ENCODE measurements at regions not wholly inside any gene's neighbourhood (a gene's known extent, or its start where the extent isn't known, plus 50 kb on each side); places are given as distances from the start of the nearest gene placed in this dataset.

- no peak overlapping the region for H4K8ac ChIP-seq (ENCODE audit: low read depth, low read length)
- H2BK120ac ChIP-seq (ENCODE audit: insufficient read depth, low read length, poor library complexity) = no peak overlapping the region
- H4K91ac ChIP-seq (ENCODE audit: low read depth, low read length) = no peak overlapping the region
- no peak overlapping the region for H3K27ac ChIP-seq (ENCODE audit: low read depth, low read length)
- H2BK5ac ChIP-seq (ENCODE audit: low read depth, low read length, poor library complexity) = no peak overlapping the region
- H3K14ac ChIP-seq (ENCODE audit: low read length) = no peak overlapping the region
- no peak overlapping the region for H2AK5ac ChIP-seq (ENCODE audit: low read length)
- no peak overlapping the region for H3K4ac ChIP-seq (ENCODE audit: low read depth, low read length)
- H3K18ac ChIP-seq (ENCODE audit: low read length) = no peak overlapping the region
- H4K12ac ChIP-seq (ENCODE audit: low read depth, low read length) = no peak overlapping the region
- WGBS (ENCODE audit: extremely low coverage, insufficient coverage, insufficient read length) = no CpG with 5 or more reads among the region's 2 CpGs
- H3K9me3 ChIP-seq (ENCODE audit: insufficient read depth, low read depth, low read length) = no peaks in the 10 kb centered on the region
- no peaks in the 10 kb centered on the region for H3K27me3 ChIP-seq (ENCODE audit: insufficient read depth, low read length)
- H3K4me2 ChIP-seq (ENCODE audit: low read length) = no peak overlapping the region
- no peaks in the 10 kb centered on the region for H3K79me1 ChIP-seq (ENCODE audit: low read length)
- H3K4me1 ChIP-seq (ENCODE audit: control insufficient read depth in 1 of 2, insufficient read depth in 2 of 2, low read length in 2 of 2) = no peaks in the 10 kb centered on the region
- H2BK12ac ChIP-seq (ENCODE audit: low read length) = no peak overlapping the region
- DNase-seq = no peak
- no peaks in the 10 kb centered on the region for H3K79me2 ChIP-seq (ENCODE audit: control insufficient read depth, insufficient read depth, low read length, poor library complexity)
- no peak overlapping the region for H3K23ac ChIP-seq (ENCODE audit: low read length)
- H2AFZ ChIP-seq (ENCODE audit: insufficient read depth, low read length, poor library complexity) = no peak overlapping the region
- H3K36me3 ChIP-seq (ENCODE audit: control insufficient read depth in 1 of 2, insufficient read depth in 2 of 2, low read length in 2 of 2) = no peaks in the 10 kb centered on the region
- H3K4me3 ChIP-seq (ENCODE audit: low read depth, low read length) = no peak overlapping the region
- no peak overlapping the region for H3K9ac ChIP-seq (ENCODE audit: low read length)
These were observed 314.9 kb upstream of the TMCO5A start for GRCh38 chr15:37619358-37620042.

GRCh38 chr15:37625576-37625975, 308.9 kb upstream of the TMCO5A start:
- H4K12ac ChIP-seq (ENCODE audit: low read depth, low read length) = no peak overlapping the region
- no peaks in the 10 kb centered on the region for H3K9me3 ChIP-seq (ENCODE audit: insufficient read depth, low read depth, low read length)
- H4K91ac ChIP-seq (ENCODE audit: low read depth, low read length) = no peak overlapping the region
- no peak overlapping the region for H4K8ac ChIP-seq (ENCODE audit: low read depth, low read length)
- H2BK12ac ChIP-seq (ENCODE audit: low read length) = no peak overlapping the region
- no peaks in the 10 kb centered on the region for H3K79me2 ChIP-seq (ENCODE audit: control insufficient read depth, insufficient read depth, low read length, poor library complexity)
- no peak overlapping the region for H2AK5ac ChIP-seq (ENCODE audit: low read length)
- no peak for DNase-seq
- H3K14ac ChIP-seq (ENCODE audit: low read length) = no peak overlapping the region
- H3K4me1 ChIP-seq (ENCODE audit: control insufficient read depth in 1 of 2, insufficient read depth in 2 of 2, low read length in 2 of 2) = no peaks in the 10 kb centered on the region
- no peaks in the 10 kb centered on the region for H3K79me1 ChIP-seq (ENCODE audit: low read length)
- no peak overlapping the region for H3K27ac ChIP-seq (ENCODE audit: low read depth, low read length)
- H3K23ac ChIP-seq (ENCODE audit: low read length) = no peak overlapping the region
- H2BK120ac ChIP-seq (ENCODE audit: insufficient read depth, low read length, poor library complexity) = no peak overlapping the region
- H2BK5ac ChIP-seq (ENCODE audit: low read depth, low read length, poor library complexity) = no peak overlapping the region
- H3K27me3 ChIP-seq (ENCODE audit: insufficient read depth, low read length) = no peaks in the 10 kb centered on the region
- no peaks in the 10 kb centered on the region for H3K36me3 ChIP-seq (ENCODE audit: control insufficient read depth in 1 of 2, insufficient read depth in 2 of 2, low read length in 2 of 2)
- H3K9ac ChIP-seq (ENCODE audit: low read length) = no peak overlapping the region
- H3K18ac ChIP-seq (ENCODE audit: low read length) = no peak overlapping the region
- H3K4ac ChIP-seq (ENCODE audit: low read depth, low read length) = no peak overlapping the region
- no peak overlapping the region for H3K4me3 ChIP-seq (ENCODE audit: low read depth, low read length)
- H3K4me2 ChIP-seq (ENCODE audit: low read length) = no peak overlapping the region
- no peak overlapping the region for H2AFZ ChIP-seq (ENCODE audit: insufficient read depth, low read length, poor library complexity)

GRCh38 chr15:37628507-37628906, 305.9 kb upstream of the TMCO5A start:
- H3K18ac ChIP-seq (ENCODE audit: low read length) = no peak overlapping the region
- H2BK12ac ChIP-seq (ENCODE audit: low read length) = no peak overlapping the region
- no peak overlapping the region for H3K14ac ChIP-seq (ENCODE audit: low read length)
- DNase-seq = no peak
- no peaks in the 10 kb centered on the region for H3K79me1 ChIP-seq (ENCODE audit: low read length)
- no peak overlapping the region for H3K4me2 ChIP-seq (ENCODE audit: low read length)
- H2AK5ac ChIP-seq (ENCODE audit: low read length) = no peak overlapping the region
- no peak overlapping the region for H4K8ac ChIP-seq (ENCODE audit: low read depth, low read length)
- H3K9ac ChIP-seq (ENCODE audit: low read length) = no peak overlapping the region
- no peak overlapping the region for H2AFZ ChIP-seq (ENCODE audit: insufficient read depth, low read length, poor library complexity)
- H3K4ac ChIP-seq (ENCODE audit: low read depth, low read length) = no peak overlapping the region
- H3K79me2 ChIP-seq (ENCODE audit: control insufficient read depth, insufficient read depth, low read length, poor library complexity) = no peaks in the 10 kb centered on the region
- H4K12ac ChIP-seq (ENCODE audit: low read depth, low read length) = no peak overlapping the region
- no peak overlapping the region for H3K4me3 ChIP-seq (ENCODE audit: low read depth, low read length)
- H2BK5ac ChIP-seq (ENCODE audit: low read depth, low read length, poor library complexity) = no peak overlapping the region
- no peaks in the 10 kb centered on the region for H3K4me1 ChIP-seq (ENCODE audit: control insufficient read depth in 1 of 2, insufficient read depth in 2 of 2, low read length in 2 of 2)
- H2BK120ac ChIP-seq (ENCODE audit: insufficient read depth, low read length, poor library complexity) = no peak overlapping the region
- H4K91ac ChIP-seq (ENCODE audit: low read depth, low read length) = no peak overlapping the region
- H3K27me3 ChIP-seq (ENCODE audit: insufficient read depth, low read length) = no peaks in the 10 kb centered on the region
- no peaks in the 10 kb centered on the region for H3K9me3 ChIP-seq (ENCODE audit: insufficient read depth, low read depth, low read length)
- no peak overlapping the region for H3K27ac ChIP-seq (ENCODE audit: low read depth, low read length)
- WGBS (ENCODE audit: extremely low coverage, insufficient coverage, insufficient read length) = no CpG with 5 or more reads among the region's 1 CpG
- no peak overlapping the region for H3K23ac ChIP-seq (ENCODE audit: low read length)
- H3K36me3 ChIP-seq (ENCODE audit: control insufficient read depth in 1 of 2, insufficient read depth in 2 of 2, low read length in 2 of 2) = no peaks in the 10 kb centered on the region

GRCh38 chr15:37636736-37637135, 297.7 kb upstream of the TMCO5A start:
- H2BK5ac ChIP-seq (ENCODE audit: low read depth, low read length, poor library complexity) = no peak overlapping the region
- no peak overlapping the region for H2BK120ac ChIP-seq (ENCODE audit: insufficient read depth, low read length, poor library complexity)
- no peak overlapping the region for H3K18ac ChIP-seq (ENCODE audit: low read length)
- no peak overlapping the region for H3K4me2 ChIP-seq (ENCODE audit: low read length)
- WGBS (ENCODE audit: extremely low coverage, insufficient coverage, insufficient read length) = no CpG with 5 or more reads among the region's 1 CpG
- no peak overlapping the region for H3K14ac ChIP-seq (ENCODE audit: low read length)
- H3K27me3 ChIP-seq (ENCODE audit: insufficient read depth, low read length) = no peaks in the 10 kb centered on the region
- no peak overlapping the region for H2AK5ac ChIP-seq (ENCODE audit: low read length)
- H3K4me1 ChIP-seq (ENCODE audit: control insufficient read depth in 1 of 2, insufficient read depth in 2 of 2, low read length in 2 of 2) = no peaks in the 10 kb centered on the region
- no peaks in the 10 kb centered on the region for H3K79me2 ChIP-seq (ENCODE audit: control insufficient read depth, insufficient read depth, low read length, poor library complexity)
- H3K9ac ChIP-seq (ENCODE audit: low read length) = no peak overlapping the region
- H2BK12ac ChIP-seq (ENCODE audit: low read length) = no peak overlapping the region
- H4K12ac ChIP-seq (ENCODE audit: low read depth, low read length) = no peak overlapping the region
- H3K27ac ChIP-seq (ENCODE audit: low read depth, low read length) = no peak overlapping the region
- H4K91ac ChIP-seq (ENCODE audit: low read depth, low read length) = no peak overlapping the region
- no peaks in the 10 kb centered on the region for H3K9me3 ChIP-seq (ENCODE audit: insufficient read depth, low read depth, low read length)
- no peaks in the 10 kb centered on the region for H3K79me1 ChIP-seq (ENCODE audit: low read length)
- DNase-seq = no peak
- H3K23ac ChIP-seq (ENCODE audit: low read length) = no peak overlapping the region
- H2AFZ ChIP-seq (ENCODE audit: insufficient read depth, low read length, poor library complexity) = no peak overlapping the region
- no peak overlapping the region for H3K4ac ChIP-seq (ENCODE audit: low read depth, low read length)
- no peak overlapping the region for H4K8ac ChIP-seq (ENCODE audit: low read depth, low read length)
- no peak overlapping the region for H3K4me3 ChIP-seq (ENCODE audit: low read depth, low read length)
- H3K36me3 ChIP-seq (ENCODE audit: control insufficient read depth in 1 of 2, insufficient read depth in 2 of 2, low read length in 2 of 2) = no peaks in the 10 kb centered on the region

Measured in trophoblast cell (in vitro differentiated cells and primary cell).